Heart right ventricle (tissue), 16 donors: ENCODE measurements at regions not wholly inside any gene's neighbourhood (a gene's known extent, or its start where the extent isn't known, plus 50 kb on each side); places are given as distances from the start of the nearest gene placed in this dataset.

Experiments used
- ATAC-seq, 8 donors: fragments of 200-7000 bp; cut with Tn5 transposase; one replicate each; pipeline ENCODE4 v1.9.1; 2020; ENCODE audit warnings: mild to moderate bottlenecking in 8 of 8, moderate library complexity in 8 of 8, moderate number of reproducible peaks in 1 of 8
- DNase-seq, 2 donors: peaks; one replicate each; pipeline ENCODE4 v3.0.0-alpha.2; 2020
- H3K27ac ChIP-seq, 10 donors: fragments of 200-600 bp; sonication (generic) in 2 of 10; one replicate each; pipeline versions ENCODE4 v1.5.0 to v1.8.0; 2020 to 2022; ENCODE audit warnings: mild to moderate bottlenecking in 3 of 10
- H3K27me3 ChIP-seq, 7 donors: fragments of 200-600 bp; one replicate each; pipeline ENCODE4 v1.8.0; 2021 to 2022; ENCODE audit warnings: mild to moderate bottlenecking in 2 of 7
- H3K36me3 ChIP-seq, 9 donors: fragments of 200-600 bp; sonication (generic) in 1 of 9; one replicate each; pipeline versions ENCODE4 v1.5.0 to v1.8.0; 2020 to 2022; ENCODE audit warnings: mild to moderate bottlenecking in 2 of 9
- H3K4me1 ChIP-seq, 9 donors: fragments of 200-600 bp; sonication (generic) in 1 of 9; one replicate each; pipeline versions ENCODE4 v1.5.0 to v1.8.0; 2020 to 2022; ENCODE audit warnings: mild to moderate bottlenecking in 4 of 9
- H3K4me3 ChIP-seq, 10 donors: fragments of 200-600 bp; sonication (generic) in 2 of 10; one replicate each; pipeline versions ENCODE4 v1.5.0 to v1.8.0; 2020 to 2022; ENCODE audit warnings: mild to moderate bottlenecking in 7 of 10, moderate library complexity in 2 of 10
- H3K9me3 ChIP-seq, 11 donors: fragments of 200-600 bp in 10 of 11; sonication (generic) in 2 of 11; one replicate each; pipeline versions ENCODE4 v1.5.0 to v1.8.0; 2013 to 2022; ENCODE audit warnings: mild to moderate bottlenecking in 2 of 11, control low read depth in 1 of 11, moderate library complexity in 1 of 11
- CTCF ChIP-seq, 9 donors: fragments of 200-600 bp; sonication (generic) in 2 of 9; IDR thresholded peaks; one replicate each; pipeline versions ENCODE4 v1.5.0 to v1.8.0; 2021 to 2022; ENCODE audit warnings: antibody characterized with exemption in 9 of 9, mild to moderate bottlenecking in 5 of 9, moderate library complexity in 1 of 9
- WGBS, 2 donors: extraction: QIAGEN DNeasy Blood & Tissue Kit; methylation state at CpG; one replicate each; pipeline ENCODE4 v1.1.7; 2013; ENCODE audit warnings: inconsistent platforms in 1 of 2; 5-methylcytosine and 5-hydroxymethylcytosine counted together
- intact Hi-C, 10 donors: fragments of 100-400 bp; cut with DNase I; formaldehyde crosslinking; loops; one replicate each; pipeline versions ENCODE4 v1.11.1 to v1.14.2; 2022
- donor health status: Arrhythmogenic right ventricular cardiomyopathy.
- donor health status: ischemic (EF 13 %, LVEDD 7.1; RV severe dilation, severe dysfunction).
- donor health status: healthy with polysubstance abuse.
- donor health status: DM: no; HTN: yes; CAD: no.
- donor health status: DM: no; HTN: no; CAD: no.
- donor health status: ischemic (EF 25% LVEDD 6.9; RV normal size, moderate dysfunction).
- donor health status: ischemic (EF 25% LVEDD 5.7; RV mildly dilated, moderate dysfunction).
- donor health status: healthy.
- donor health status: DM: yes; HTN: yes; CAD: no.
- donor health status: Ischemic cardiomyopathy.
- donor health status: ischemic (EF 35%, LVEDD 5.7; RV mildly dilated, moderate dysfunction).
- donor health status: nonischemic (EF 11% LVEDD 7.7; RV severe dilation, severe dysfunction).
- donor health status: DM: yes; HTN: yes; CAD: no.
- donor health status: PGD.
- donor health status: ischemic (EF 29% LVEDD 5.4; RV normal size, mild dysfunction).
- donor health status: nonischemic (EF 23%, LVEDD 6.1; RV moderate dilation, normal function).

GRCh38 chr3:104275199-104275598, 1091.5 kb upstream of the ALCAM start:
- H3K9me3 ChIP-seq = peaks cover 0 to 65% (median 19%) of the 10 kb centered on the region in 11 donors
- no peak for DNase-seq
- H3K4me1 ChIP-seq = no peaks in the 10 kb centered on the region
- H3K27me3 ChIP-seq = no peaks in the 10 kb centered on the region
- H3K36me3 ChIP-seq = no peaks in the 10 kb centered on the region
- TF ChIP-seq CTCF (IDR thresholded peaks at IDR 0.05) = no peak
- no peak for ATAC-seq
- H3K27ac ChIP-seq = no peak overlapping the region
- no peak overlapping the region for H3K4me3 ChIP-seq
- intact Hi-C loops = loop anchor here in 3 of 10 donors (10.0 kb wide), 3 partner anchors 180 to 1240 kb away; partner anchors contain the start of gene ALCAM (in 1 of the 3)

GRCh38 chr3:104279617-104280016, 1087.1 kb upstream of the ALCAM start:
- Histone ChIP-seq H3K27me3 (no peaks in the 10 kb centered on the region), H3K9me3 (peaks cover 0 to 94% (median 30%) of the 10 kb centered on the region in 11 donors), H3K36me3 (no peaks in the 10 kb centered on the region), H3K27ac (no peak overlapping the region), H3K4me3 (peak overlapping the region in 2 of 10 donors; percentile 20 to 33), H3K4me1 (no peaks in the 10 kb centered on the region)
- WGBS, 2 donors = 35 to 59% methylated on average over 1 of the region's 1 CpG
- no peak for DNase-seq
- no peak for ATAC-seq
- intact Hi-C loops = loop anchor here in 3 of 10 donors (10.0 kb wide), 3 partner anchors 175 to 1235 kb away; partner anchors contain the start of gene ALCAM (in 1 of the 3)
- no peak for TF ChIP-seq CTCF (IDR thresholded peaks at IDR 0.05)

- 93 to 99% methylated on average over 3 of the region's 3 CpGs for WGBS, 2 donors
- DNase-seq = no peak
- no peaks in the 10 kb centered on the region for H3K27me3 ChIP-seq
- intact Hi-C loops = no loop called here
- peaks cover 0 to 85% (median 16%) of the 10 kb centered on the region in 11 donors for H3K9me3 ChIP-seq
- no peaks in the 10 kb centered on the region for H3K36me3 ChIP-seq
- TF ChIP-seq CTCF (IDR thresholded peaks at IDR 0.05) = no peak
- no peak for ATAC-seq
- H3K27ac ChIP-seq = no peak overlapping the region
- H3K4me3 ChIP-seq = no peak overlapping the region
- no peaks in the 10 kb centered on the region for H3K4me1 ChIP-seq
Observed at GRCh38 chr3:104281713-104282112, 1085.0 kb upstream of the ALCAM start.

- DNase-seq (no peak), ATAC-seq (no peak)
- intact Hi-C loops = no loop called here
- peaks cover 0 to 4% (median 0%) of the 10 kb centered on the region in 9 donors for H3K4me1 ChIP-seq
- no peaks in the 10 kb centered on the region for H3K36me3 ChIP-seq
- H3K9me3 ChIP-seq = peaks cover 0 to 50% (median 11%) of the 10 kb centered on the region in 11 donors
- TF ChIP-seq CTCF (IDR thresholded peaks at IDR 0.05) = no peak
- H3K27me3 ChIP-seq = no peaks in the 10 kb centered on the region
- no peak overlapping the region for H3K4me3 ChIP-seq
- 88% methylated on average over 5 of the region's 5 CpGs for WGBS, 2 donors
- no peak overlapping the region for H3K27ac ChIP-seq
Observed at GRCh38 chr3:104286645-104287044, 1080.1 kb upstream of the ALCAM start.
